DMS53 (cell line): ENCODE measurements at regions not wholly inside any gene's neighbourhood (a gene's known extent, or its start where the extent isn't known, plus 50 kb on each side); places are given as distances from the start of the nearest gene placed in this dataset.

Experiments
- DNase-seq: peaks from one replicate; lab custom pipeline; 2025; lab: John Stamatoyannopoulos, UW

DNA sequence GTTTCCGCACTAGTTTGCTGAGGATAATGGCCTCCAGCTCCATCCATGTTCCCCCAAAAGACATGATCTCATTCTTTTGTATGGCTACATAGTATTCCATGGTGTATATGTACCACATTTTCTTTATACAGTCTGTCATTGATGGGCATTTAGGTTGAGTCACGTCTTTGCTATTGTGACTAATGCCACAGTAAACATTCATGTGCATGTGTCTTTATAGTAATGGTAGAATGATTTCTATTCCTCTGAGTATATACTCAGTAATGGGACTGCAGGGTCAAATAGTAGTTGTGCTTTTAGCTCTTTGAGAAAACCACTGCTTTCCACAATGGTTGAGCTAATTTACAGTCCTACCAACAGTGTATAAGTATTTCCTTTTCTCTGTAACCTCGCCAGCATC lies 78.3 kb upstream of the BCL9 start:
- DNase-seq: no peak

DNA sequence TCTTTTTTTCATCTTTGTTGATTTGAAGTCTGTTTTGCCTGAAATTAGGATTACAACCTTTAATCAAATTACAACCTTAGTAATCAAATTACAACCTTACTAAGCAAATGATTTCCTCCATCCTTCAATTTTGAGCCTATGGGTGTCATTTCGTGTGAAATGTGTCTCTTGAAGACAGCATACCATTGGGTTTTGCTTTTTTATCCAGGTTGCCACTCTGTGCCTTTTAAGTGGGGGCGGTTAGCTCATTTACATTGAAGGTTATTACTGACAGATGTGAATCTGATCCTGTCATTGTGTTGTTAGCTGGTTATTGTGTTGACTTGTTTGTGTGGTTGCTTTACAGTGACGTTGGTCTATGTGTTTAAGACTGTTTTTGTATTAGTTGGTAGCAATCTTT lies 74.8 kb upstream of the BCL9 start:
- no peak for DNase-seq

DNA sequence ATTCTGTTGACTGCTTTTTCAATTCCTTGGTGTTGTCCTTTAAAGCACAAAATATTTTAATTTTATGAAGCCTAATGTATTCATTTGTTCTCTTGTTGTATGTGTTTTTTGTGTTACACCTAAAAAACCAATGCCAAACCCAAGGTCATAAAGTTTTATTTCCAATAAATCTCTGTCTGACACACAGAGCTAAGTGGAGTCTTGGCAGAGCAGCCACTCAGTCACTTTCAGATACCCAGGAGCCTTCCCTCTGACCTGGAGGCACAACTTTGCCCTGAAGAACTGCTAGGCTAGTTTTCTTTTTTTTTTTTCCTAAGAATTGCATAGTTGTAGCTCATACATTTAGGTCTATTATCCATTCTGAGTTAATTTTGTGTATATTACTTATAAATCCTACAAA lies 71.2 kb upstream of the BCL9 start:
- DNase-seq: no peak

DNA sequence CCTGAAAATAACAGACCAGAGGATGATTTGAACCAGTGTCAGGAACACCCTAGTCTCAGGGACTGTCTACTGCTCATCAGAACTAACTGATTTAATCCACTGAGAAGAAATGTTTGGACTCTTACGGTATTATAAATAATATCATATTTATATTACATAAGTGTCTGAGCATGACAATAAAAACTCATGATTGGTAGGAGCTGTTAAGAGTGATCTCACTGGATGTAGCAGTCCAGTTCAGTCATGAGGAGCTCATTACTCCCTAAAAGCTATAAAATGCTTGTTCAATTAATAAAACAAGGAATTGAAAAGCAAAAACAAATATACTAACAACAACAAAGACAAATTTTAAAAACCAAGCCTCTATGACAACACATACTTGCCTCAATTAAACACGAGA lies 68.8 kb upstream of the BCL9 start:
- no peak for DNase-seq

DNA sequence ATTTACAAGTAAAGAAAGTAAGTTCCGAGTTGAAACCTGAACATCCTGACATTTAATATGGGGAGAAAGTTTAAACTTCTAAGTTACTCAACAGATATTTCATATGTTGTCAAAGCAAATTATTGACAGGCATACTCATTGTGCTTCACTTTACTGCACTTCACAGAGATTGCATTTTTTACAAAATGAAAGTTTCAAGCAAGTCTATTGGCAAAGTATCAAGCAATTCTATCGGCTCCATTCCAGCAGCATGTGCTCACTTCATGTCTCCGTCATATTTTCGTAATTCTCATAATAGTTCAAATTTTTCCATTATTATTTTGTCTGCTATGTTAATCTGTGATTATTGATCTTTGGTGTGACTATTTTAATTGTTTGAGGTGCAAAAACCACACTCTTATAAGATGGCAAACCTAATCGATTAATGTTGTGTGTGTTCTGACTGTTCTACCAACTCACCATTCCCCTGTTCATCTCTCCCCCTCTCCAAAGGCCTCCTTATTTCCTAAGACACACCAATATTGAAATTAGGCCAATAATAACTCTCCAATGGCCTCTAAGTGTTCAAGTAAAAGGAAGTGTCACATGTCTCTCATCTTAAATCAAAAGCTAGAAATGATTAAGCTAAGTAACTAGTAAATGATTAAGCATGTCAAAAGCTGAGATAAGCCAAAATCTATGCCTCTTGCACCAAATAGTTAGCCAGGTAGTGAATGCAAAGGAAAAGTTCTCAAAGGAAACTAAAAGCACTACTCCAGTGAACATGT lies 68.2 kb upstream of the BCL9 start:
- DNase-seq: no peak

DNA sequence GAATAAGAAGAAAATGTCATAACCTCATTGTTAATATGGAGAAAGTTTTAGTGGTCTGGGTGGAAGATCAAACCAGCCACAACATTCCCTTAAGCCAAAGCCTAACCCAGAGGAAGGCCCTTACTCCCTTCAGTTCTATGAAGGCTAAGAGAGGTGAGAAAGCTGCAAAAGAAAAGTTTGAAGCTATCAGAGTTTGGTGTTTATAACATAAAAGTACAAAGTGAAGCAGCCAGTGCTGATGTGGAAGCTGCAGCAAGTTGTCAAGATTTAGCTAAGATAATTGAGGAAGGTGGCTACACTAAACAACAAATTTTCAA lies 67.6 kb upstream of the BCL9 start:
- DNase-seq: no peak

GRCh38 chr1:147475488-147475887 lies 65.8 kb upstream of the BCL9 start:
- peak; percentile 35 for DNase-seq

- DNase-seq: no peak
Measured at GRCh38 chr1:147478521-147478920, 62.8 kb upstream of the BCL9 start.

DNA sequence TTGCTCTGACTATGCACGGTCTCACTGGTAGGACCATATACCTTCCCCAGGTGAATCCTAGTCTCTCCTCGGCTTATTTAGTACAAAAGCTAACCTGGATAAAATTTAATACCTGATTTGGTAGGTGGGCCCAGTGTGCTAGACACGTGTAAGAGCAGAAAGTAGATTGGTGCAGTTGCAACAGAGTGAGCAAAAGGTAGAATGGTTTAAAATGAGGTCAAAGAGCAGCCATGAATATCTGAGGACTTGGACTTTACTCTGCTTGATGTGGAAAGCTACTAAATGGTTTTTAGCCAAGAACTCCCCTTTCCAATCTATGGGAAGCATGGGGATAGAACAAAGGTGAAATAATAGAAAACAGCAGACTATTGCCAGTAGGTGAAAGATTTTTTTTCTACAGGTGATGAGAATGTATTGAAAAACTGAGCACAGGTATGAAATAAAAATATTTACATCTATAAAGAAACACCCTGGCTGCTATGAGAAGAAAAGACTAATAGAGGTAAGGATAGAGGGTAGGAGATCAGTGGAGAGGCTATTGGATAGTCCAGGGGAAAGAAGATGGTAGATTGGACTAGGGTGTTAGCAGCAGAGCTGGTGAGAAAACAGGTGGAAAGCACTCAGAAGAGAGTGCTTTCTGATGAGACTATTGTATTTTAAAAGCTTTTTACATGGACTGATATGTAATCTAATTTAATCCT lies 61.3 kb upstream of the BCL9 start:
- no peak for DNase-seq

DNA sequence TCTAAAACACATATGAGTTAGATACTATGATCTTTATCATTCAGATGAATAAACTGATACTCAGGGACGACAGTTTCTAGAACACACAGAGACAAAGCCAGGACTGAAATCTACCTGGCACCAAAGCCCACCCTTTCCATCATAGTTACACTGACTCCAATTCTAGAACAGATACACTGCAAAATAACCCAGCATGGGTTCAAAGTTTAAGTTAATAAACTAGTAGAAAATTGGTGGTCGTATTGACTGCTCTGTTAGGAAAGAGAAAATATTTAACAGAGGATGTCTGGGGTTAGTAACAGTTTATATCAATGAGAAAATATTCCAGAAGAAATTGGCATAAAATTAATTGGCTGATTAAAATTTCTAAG lies 60.8 kb upstream of the BCL9 start:
- no peak for DNase-seq

- DNase-seq: no peak
Measured at GRCh38 chr1:147486876-147487656, 54.2 kb upstream of the BCL9 start.

- DNase-seq: no peak
Measured at GRCh38 chr1:147491098-147491497, 50.2 kb upstream of the BCL9 start.
